Dermis microvascular lymphatic vessel endothelial cell (primary cell): ENCODE measurements at regions not wholly inside any gene's neighbourhood (a gene's known extent, or its start where the extent isn't known, plus 50 kb on each side); places are given as distances from the start of the nearest gene placed in this dataset.

ENCODE experiments used
- DNase-seq, 2 donors: peaks; one replicate each; pipeline versions ENCODE4 v3.0.0 to v3.0.0-alpha.2; 2010; ENCODE audit warnings: low read depth in 2 of 2

DNA sequence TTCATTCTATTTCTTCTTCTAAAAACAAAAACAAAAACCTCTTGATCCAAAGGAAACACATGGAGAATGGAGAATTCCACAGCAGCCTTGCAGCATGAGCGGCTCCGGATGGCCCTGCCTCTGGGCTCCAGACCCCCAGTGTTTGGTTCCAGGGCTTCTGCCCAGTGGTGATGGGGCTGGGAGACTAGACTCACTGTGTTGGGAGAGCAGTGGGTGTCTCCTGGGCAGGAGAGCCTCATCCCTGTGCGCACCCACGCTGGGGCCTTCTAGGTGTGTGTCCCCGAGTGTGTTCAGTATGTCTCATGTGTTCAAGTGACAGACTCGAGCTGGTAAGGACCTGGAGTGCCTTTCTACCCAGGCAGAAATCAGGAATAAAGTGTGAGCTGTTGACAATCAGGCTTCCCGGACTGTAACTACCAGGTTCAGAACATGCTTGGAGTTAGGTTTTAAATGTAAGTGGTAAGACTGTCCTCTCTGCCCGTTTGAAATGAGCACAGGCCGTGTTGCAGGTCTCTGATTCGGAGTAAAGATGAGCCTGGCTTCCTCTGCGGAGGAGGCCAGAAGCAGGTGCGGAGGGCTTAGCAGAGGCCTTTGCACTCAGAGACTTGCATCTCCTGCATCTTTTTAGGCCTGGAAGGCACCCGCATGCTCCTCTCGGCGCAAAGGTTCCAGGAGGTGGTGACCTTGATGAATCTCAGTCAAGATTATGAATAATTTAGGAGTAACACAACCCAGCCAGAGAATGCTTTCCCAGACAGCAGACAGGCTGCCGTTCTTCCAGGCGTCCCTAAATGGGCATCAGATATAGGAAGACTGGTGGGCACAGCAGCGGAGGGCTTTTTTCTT is 253.6 kb downstream of the CDH26 start:
- DNase-seq, result no peak

DNA sequence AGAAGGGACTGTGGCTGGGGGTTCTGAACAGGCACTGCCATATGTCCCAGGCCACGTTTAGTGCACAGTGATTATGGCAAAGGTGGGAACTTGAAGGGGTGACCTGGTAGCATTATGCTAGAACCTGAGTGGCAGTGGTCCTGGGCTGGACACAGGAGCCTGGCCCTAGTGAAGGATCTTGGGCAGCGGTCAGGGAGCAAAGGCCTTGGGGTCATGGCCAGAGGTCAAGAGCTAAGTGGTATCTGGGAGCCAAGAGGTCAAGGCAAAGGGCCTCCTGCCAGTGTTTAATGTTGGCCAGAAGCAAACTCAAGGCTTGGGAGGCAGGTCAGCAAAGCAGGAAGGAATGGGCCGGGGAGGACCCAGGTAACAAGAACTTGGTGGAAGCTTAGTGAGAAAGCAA is 254.5 kb downstream of the CDH26 start:
- no peak for DNase-seq

DNA sequence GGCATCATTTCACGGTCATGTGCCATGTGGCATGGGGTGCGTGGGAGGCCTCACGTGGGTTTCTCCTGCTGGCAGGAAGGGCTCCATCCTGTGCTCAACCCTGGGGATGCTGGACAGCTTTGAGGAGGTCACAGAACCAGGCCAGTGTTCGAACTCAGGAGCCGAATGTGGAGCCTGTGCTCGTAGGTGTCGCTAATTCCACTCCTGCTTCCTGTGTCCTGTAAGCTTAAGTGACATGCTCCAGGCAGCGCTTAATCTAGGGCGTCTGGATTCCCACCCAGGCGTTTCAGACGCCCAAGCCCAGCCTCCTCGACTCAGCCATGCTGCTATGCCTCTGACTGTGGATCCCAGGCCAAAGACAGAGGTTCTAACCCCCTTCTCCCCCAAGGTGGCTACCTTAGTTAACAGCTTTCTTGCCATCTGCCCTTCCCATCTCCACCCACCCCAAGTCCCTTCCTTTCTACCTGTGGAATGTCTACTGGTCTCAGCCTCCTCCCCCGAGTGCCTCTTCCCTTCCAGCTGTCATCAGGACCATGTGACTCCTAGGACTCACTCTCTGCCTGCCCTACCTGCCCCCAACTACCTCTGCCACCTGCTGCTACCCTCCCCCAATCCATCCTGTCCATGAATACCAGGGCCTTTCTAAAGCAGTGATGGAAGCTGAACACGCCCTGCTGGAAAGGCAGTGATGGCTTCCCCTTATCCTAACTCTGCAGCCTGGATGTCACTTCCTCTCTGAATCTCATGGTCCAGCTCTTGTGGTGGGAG is 255.1 kb downstream of the CDH26 start:
- DNase-seq, result no peak

DNA sequence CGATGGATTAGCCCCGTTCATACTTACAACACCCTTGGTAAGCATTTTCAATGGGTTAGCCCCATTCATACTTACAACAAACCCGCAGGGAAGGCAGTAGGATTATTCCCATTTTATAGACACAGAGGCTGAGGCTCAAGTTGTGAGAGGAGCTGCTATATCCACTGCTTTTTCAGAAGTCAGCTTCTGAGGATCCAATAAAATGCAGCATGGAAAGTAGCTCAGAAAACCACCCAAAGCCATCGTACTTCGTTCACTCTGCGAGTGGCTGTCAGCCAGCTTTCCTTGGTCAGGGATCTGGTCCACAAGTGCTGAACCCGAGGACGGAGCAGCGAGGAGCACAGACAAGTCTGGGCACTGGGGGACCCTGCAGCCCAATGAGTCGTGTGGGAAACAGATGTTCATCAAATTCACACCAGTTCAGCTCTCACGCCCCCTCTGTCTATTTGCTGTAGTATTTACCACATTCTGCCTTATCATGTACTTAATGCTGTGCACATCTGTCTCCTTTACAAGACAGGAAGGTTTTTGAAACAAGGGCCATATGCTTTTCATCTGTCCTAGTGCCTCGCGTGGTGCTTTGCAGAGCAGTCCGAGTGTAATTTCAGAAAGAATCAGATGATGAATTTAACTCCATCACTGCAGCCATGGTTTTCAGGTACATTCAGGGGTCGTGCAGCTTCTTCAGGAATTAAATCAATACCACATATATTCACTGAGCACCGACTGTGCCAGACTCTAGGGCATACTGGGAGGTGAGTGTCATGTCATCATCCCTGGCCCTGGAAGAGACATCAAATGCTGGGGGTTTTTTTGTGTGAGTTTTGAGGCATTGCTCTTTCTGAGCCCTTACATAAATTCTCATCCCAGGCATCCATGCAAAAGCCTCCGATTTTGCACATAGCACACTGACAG is 256.9 kb downstream of the CDH26 start:
- no peak for DNase-seq

DNA sequence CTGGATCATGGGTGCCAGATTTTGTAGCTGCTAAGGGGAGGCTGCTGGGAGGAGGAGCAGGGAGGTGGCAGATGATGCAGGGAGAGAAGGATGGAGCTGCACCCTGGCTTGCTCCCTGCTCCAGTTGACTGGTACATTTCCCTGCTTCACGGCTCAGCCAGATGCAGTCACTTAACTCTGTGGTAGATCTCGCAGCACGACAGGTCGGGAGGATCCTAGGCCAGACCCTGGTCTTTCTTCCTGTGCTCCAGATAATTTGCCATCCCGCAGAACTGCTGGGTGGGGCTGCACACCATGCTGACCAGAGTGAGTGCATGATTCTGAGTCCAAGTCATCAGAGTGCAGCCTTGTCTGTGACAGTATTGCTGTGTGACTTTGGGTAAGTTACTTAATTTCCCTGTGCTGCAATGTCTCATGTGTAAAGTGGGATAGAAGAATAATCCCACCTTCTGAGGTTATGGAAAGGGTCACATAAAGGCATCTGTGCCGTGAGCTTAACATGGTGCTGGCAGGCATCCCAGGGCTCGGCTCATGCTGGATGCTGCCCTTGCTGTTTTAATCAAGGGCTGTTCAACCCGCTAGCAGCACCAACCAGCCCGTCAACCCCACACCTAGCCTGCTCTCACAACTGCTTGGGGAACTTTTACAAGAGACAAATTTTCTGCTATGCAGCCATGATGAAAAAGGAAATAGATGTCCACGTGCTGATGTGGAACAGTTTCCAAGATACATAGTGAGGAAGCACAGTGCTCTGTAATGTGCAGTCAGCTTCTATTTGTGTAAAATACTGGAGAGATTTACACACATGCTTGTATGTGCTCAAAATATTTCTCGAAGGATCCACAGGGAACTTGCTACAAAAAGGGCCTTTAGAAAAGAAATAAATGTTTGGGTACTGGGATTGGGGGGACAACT is 257.9 kb downstream of the CDH26 start:
- no peak for DNase-seq

DNA sequence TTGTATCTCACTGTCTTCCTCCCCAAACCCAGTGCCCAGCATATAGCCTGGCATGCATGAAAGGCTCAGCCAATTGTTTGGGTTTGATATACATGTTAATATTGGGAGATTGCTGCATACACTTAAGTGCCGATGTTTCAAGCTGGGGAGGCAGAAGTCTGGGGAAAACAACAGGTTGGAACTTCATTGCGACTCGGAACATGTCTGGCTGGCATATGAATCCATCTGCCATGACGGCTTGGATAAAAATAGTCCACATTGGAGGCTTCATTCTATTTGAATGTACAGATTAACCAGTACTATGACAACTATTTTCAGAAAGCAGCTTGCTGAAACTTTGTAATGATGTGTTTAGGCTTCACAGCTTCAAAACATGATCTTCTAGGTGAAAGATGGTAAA is 261.0 kb downstream of the CDH26 start:
- no peak for DNase-seq

DNA sequence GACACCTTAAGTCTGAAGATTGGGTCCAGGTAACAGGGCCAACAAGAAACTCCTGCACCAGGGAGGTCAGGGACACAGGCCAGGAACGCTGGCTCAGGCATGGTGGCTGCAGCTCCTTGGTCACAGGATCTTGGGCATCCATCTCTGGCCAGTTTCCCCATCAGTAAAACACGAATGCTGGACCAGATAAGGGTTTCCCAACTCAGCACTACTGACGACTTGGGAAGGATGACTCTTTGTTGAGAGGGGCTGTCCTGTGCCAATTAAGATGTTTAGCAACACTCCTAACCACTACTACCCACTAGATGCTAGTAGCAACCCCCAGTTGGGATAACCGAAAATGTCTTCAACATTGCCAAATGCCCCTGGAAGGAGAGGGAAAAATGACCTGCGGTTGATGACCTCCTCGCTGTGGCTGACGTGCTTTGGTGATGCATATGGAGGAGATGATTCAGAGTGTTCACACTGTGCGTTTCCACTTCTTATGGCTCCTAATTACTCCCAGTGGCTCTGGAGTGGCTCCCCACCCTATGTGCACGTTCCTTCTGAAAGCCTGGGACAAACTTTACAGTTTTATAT is 261.9 kb downstream of the CDH26 start:
- no peak for DNase-seq

DNA sequence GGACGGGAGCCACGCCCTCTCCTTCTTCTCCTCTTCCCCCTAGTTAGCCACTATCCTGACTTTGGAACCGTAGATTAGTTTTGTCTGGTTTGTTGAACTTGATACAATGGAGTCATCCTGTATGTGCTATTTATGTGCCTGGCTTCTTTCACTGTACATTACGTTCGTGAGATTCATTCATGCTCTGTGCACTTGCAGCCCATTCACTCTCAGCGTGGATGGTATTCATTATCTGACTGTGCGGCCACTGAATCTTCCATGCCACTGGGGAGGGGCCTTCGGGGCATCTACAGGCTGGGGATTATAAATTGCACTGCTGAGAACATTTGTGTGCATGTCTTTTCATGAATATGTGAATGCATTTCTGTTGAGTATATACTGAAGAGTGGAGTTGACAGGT is 262.5 kb downstream of the CDH26 start:
- DNase-seq, result no peak

DNA sequence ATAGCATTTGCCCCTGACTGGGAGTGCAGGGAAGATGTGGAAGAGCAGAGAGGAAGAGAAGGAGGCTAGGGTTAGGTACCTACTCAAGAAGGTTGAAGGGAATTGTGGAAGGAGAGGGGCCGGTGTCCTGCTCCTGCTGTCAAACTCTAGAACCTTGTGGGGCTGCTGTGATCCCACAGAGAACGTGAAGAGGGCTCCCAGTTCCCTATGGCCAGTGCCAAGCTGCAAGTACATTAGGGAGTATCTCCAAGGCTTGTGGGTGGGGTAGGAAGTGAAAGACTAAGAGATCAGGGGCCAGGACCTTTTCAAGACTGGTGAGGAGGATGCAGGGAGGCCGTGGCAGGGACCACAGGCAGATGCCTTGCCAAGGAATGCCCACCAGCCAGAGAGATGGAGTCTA is 263.4 kb downstream of the CDH26 start:
- no peak for DNase-seq

DNA sequence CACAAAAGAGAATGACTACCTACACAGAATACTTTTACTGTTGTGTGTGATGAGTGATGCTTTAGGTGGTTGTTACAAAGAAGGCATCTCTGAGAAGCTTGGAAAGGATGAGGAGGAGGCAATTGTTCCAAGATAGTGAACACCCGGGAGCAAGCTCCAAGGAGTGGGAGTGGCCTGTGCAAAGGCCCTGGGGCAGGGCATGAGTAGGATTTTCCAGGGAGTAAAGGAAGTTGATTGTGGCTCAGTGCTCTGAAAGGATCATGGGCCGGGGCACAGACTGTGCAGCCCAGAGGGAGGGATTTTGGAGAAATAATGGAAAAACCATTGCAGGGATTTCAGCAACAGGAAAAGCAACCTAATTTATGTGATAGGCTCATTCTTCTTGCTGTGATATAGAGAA is 264.3 kb downstream of the CDH26 start:
- DNase-seq, result no peak

DNA sequence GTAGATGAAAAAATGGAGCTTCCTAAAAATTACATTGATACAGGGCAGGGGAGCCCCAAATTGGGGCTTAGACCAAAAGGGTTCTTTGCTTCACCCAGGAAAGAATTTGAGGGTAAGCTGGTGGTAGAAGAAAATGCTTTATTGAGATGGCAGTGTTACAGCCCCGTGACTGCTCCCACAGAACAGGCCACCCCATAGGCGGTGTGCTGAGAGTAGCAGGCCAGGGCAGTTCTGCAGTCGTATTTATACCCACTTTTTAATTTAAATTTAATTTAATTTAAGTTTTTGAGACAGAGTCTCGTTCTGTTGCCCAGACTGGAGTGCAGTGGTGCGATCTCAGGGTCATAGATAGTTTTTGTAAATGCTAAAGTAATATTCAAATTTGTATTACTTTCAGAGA is 265.0 kb downstream of the CDH26 start:
- DNase-seq, result no peak

DNA sequence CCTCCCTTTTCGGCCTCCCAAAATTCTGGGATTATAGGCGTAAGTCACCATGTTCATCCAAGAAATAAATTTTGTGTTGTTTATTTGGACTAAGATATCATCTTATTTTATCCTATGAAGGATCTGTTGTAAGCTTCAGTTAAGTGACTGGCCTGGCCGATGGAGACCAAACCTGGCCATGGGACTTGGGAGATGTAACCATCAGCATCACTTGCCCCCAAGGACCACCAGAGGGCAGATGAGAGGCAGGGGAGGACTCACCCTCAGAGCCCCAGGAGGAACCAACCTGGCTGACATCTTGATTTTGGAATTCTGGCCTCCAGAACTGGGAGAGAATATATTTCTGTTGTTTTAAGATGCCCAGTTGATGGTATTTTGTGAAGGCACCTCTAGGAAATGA is 266.7 kb downstream of the CDH26 start:
- DNase-seq, result no peak

DNA sequence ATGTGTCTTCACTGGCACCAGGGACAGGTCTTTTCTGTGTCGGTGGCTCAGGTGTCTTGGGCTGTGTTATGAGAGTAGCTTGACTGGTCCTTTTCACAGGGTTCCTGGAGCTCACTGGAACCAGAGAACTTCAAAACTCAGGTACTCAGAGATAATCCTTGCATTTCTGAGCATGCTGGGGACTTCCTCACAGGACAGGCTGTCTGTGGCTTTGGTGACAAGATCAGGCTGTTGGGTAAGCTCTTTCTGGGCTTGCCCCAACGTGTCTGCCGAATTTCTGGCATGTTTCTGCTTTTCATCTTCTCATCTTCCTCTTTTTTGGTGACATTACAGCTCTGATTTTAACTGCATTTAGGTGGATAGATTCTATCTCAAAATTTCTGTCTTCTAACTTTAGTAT is 270.0 kb downstream of the CDH26 start:
- DNase-seq, result no peak

DNA sequence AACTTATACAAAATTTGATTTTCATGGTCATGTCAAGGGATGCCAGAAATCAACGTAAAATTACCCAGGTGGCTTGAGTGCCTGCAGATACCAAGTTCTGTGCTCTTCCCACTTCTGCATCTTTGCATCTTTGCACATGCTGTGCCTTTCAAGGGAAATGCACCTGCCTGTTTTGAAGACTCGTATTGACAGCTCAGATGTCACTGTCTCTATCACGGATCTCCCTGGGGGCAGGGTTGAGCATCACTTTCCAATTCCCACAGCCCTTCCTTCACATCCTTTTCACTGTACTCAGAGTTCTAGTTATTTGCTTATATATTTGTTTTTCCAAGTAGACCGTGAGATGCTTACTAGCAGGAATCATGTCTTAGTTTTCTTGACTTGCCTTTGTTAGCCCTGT is 274.2 kb downstream of the CDH26 start:
- no peak for DNase-seq

DNA sequence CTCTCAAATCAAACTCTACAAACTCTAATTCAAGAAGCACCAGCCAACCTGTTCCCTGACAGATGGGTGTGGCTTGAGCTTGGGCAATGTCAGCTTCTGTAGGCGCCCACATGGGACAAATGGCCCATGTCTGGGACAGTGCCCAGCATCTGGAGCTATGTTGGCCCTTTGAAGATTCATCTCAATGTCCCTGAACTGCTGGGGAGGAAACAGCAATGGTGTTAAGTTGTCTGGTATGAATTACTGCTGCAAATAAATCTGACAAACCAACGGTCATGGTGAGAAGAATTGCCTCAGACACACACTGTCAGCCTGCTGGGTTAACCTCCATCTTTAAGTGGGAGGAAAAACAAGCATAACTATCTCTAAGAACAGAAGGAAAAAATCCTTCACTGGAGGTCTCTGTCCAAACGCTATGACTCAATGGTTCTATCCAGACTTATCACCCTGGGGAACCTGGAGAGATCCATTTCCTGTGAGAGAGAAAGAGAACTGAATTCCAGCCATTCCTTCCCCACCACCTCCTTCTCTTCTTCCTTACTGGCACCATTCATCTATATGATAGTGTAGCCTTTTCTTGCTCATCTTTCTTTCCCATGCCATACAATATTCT is 274.9 kb downstream of the CDH26 start:
- no peak for DNase-seq

DNA sequence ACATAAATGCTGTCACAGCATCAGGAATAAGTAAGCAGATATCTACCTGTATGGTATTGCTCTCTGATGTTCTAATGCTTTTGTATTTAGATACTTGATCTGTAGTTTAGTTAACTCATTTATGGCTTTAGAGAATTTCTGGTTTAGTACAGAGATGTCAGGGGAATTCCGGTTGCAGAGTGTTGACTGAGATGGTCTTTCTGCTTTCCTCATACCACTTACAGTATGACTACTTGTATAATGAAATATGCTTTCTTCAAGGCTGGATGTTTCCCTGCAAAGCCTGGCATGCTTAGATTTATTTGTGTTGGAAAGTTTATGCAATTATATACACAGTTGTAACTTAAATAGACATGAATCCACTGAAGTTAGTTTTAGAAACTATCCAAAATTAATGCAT is 278.4 kb downstream of the CDH26 start:
- no peak for DNase-seq

DNA sequence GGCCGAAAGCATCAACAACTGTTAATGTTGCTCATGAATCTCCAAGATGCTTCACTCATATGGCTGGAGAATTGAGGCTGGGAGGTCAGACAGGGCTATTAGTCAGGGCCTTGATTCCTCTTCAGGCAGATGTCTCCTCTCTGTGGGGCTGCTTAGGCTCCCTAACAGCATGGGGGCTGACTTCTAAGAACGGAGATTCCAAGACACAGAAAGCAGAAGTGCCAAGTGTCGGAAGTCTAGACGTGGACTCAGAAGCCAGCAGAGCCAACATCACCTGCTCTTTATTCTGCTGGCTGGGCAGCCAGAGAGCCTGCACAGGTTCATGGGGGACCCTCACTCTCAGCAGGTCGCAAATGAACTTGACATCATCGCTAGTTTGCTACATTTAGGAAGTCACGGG is 279.8 kb downstream of the CDH26 start:
- no peak for DNase-seq

DNA sequence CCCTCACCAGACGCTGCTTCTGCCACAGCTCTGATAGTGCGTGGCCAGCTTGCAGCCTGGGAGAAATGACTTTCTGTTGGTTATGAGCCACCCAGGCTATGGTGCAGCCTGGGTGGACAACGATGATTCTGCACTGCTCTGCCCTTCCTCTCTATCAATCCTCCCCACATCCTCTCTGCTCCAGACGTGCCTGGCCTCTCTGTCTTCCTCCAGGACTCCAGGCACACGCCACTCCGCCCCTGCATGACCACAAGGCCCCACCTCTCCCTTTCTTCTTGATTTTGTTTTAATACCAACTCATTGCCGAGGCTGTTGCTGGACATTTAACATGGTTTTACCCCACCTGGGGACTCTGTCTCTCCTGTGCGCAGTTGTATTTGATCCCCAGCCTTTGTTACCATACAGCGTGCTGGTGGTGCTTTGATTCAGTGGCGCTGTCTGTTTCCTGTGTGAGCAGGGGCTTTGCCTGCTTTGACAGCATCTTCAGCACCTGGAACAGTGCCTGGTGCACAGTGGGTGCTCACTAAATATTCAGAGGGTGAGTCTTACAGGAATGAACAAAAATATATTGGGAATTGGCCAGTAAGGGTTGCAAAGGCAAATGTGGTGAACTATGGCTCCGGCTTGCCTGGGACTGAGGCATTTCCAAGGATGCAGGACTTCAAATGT is 280.9 kb downstream of the CDH26 start:
- DNase-seq, result no peak

DNA sequence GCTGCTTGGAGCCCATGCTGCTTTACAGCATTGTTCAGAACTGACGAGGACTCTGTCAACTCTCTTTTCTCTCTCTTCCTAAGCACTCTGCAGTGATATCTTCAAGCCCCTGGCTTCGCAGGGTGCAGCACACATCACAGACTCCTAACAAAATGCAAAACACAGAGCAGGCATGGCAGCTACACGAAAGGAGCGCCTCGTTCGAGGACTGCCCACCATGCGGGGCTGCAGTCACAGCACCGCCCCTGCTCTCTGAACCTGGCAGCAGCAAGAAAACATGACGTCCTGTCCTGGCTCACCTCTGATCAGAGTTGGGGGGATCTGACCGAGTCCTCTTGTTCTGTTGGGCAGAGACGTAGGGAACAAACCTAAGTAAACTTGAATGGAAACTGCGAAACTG is 281.7 kb downstream of the CDH26 start:
- DNase-seq, result no peak

DNA sequence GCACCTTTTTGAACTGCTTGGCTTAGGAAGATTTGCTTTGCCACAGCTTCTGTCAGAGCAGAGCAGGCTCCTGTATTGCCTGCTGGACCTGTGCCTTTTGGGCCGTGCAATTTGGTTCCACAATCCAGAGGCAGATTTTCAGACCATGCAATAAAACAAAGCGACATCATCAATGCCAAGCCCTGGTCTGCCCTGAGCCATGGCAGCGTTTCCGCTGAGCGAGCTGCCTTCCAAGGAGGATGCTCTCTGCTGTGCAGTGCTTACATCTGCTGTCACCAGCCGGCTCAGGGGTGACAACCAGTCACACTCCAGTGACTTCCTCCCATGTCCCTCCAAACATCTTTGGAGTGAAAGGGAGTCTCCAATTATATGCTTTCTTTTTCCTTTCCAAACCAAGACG is 282.2 kb downstream of the CDH26 start:
- DNase-seq, result no peak
